Central memory CD8-positive, alpha-beta T cell (primary cell): ENCODE measurements at regions not wholly inside any gene's neighbourhood (a gene's known extent, or its start where the extent isn't known, plus 50 kb on each side); places are given as distances from the start of the nearest gene placed in this dataset.

Source experiments
- ATAC-seq: fragments of 150-1000 bp; cut with Tn5 transposase; replicated peaks from 2 replicates; pipeline ENCODE4 v1.10.0; 2022; ENCODE audit warnings: mild to moderate bottlenecking, moderate FRiP score, moderate number of reproducible peaks; ENCODE audit not compliant: poor library complexity, severe bottlenecking; ENCODE audit errors: extremely low read depth
- DNase-seq, 2 donors: peaks; one replicate each; pipeline ENCODE4 v3.0.0; 2021; ENCODE audit warnings: low spot score in 2 of 2
- H3K27ac Mint-ChIP-seq: one replicate; pipeline ENCODE4 v1.8.0; 2022; ENCODE audit warnings: low read depth, mild to moderate bottlenecking, moderate library complexity, mixed read lengths
- H3K27me3 Mint-ChIP-seq: one replicate; pipeline ENCODE4 v1.8.0; 2022; ENCODE audit warnings: mixed read lengths
- H3K36me3 Mint-ChIP-seq: one replicate; pipeline ENCODE4 v1.8.0; 2022; ENCODE audit warnings: mild to moderate bottlenecking, moderate library complexity, mixed read lengths; ENCODE audit not compliant: insufficient read depth
- H3K4me1 Mint-ChIP-seq: one replicate; pipeline ENCODE4 v1.8.0; 2022; ENCODE audit warnings: mixed read lengths
- H3K4me3 Mint-ChIP-seq: one replicate; pipeline ENCODE4 v1.8.0; 2022; ENCODE audit warnings: mild to moderate bottlenecking, moderate library complexity, mixed read lengths
- H3K9me3 Mint-ChIP-seq: one replicate; pipeline ENCODE4 v1.8.0; 2022; ENCODE audit warnings: mixed read lengths

GRCh38 chr2:193518041-193518817 lies 1323.5 kb upstream of the TMEFF2 start:
- Mint-ChIP-seq H3K27ac (no peak overlapping the region), H3K27me3 (no peaks in the 10 kb centered on the region), H3K9me3 (peaks cover 11% of the 10 kb centered on the region), H3K4me3 (no peak overlapping the region), H3K4me1 (no peaks in the 10 kb centered on the region), H3K36me3 (no peaks in the 10 kb centered on the region)
- DNase-seq = no peak
- no peak for ATAC-seq

GRCh38 chr2:193517615-193518014 lies 1322.9 kb upstream of the TMEFF2 start:
- no peak for DNase-seq
- Mint-ChIP-seq H3K4me3 (no peak overlapping the region), H3K9me3 (peaks cover 11% of the 10 kb centered on the region), H3K36me3 (no peaks in the 10 kb centered on the region), H3K4me1 (no peaks in the 10 kb centered on the region), H3K27me3 (no peaks in the 10 kb centered on the region), H3K27ac (no peak overlapping the region)
- no peak for ATAC-seq

- Mint-ChIP-seq H3K36me3 (no peaks in the 10 kb centered on the region), H3K4me3 (no peak overlapping the region), H3K9me3 (no peaks in the 10 kb centered on the region), H3K4me1 (no peaks in the 10 kb centered on the region), H3K27me3 (no peaks in the 10 kb centered on the region), H3K27ac (no peak overlapping the region)
- DNase-seq (no peak), ATAC-seq (no peak)
These were observed 1311.3 kb upstream of the TMEFF2 start for GRCh38 chr2:193506035-193506434.

GRCh38 chr2:193505620-193506019 lies 1310.9 kb upstream of the TMEFF2 start:
- ATAC-seq = no peak
- DNase-seq = no peak

GRCh38 chr2:193502363-193503035 lies 1307.8 kb upstream of the TMEFF2 start:
- Mint-ChIP-seq H3K27me3 (no peaks in the 10 kb centered on the region), H3K27ac (no peak overlapping the region), H3K9me3 (peaks cover 5% of the 10 kb centered on the region), H3K36me3 (no peaks in the 10 kb centered on the region), H3K4me3 (no peak overlapping the region), H3K4me1 (no peaks in the 10 kb centered on the region)
- no peak for ATAC-seq
- DNase-seq = no peak

More at GRCh38 chr2:193505620-193506019, 1310.9 kb upstream of the TMEFF2 start:
- Mint-ChIP-seq H3K9me3 (peaks cover 1% of the 10 kb centered on the region), H3K4me3 (no peak overlapping the region), H3K36me3 (no peaks in the 10 kb centered on the region), H3K27me3 (no peaks in the 10 kb centered on the region), H3K4me1 (no peaks in the 10 kb centered on the region), H3K27ac (no peak overlapping the region)

- H3K36me3 Mint-ChIP-seq = no peaks in the 10 kb centered on the region
- peaks cover 5% of the 10 kb centered on the region for H3K9me3 Mint-ChIP-seq
- H3K27me3 Mint-ChIP-seq = no peaks in the 10 kb centered on the region
- H3K4me1 Mint-ChIP-seq = no peaks in the 10 kb centered on the region
- no peak overlapping the region for H3K4me3 Mint-ChIP-seq
- H3K27ac Mint-ChIP-seq = no peak overlapping the region
- ATAC-seq = no peak
- DNase-seq = no peak
These were observed 1302.1 kb upstream of the TMEFF2 start for GRCh38 chr2:193496786-193497185.

- H3K4me1 Mint-ChIP-seq = no peaks in the 10 kb centered on the region
- ATAC-seq = no peak
- H3K36me3 Mint-ChIP-seq = peaks cover 2% of the 10 kb centered on the region
- no peak overlapping the region for H3K27ac Mint-ChIP-seq
- H3K27me3 Mint-ChIP-seq = no peaks in the 10 kb centered on the region
- DNase-seq = no peak
- peaks cover 17% of the 10 kb centered on the region for H3K9me3 Mint-ChIP-seq
- no peak overlapping the region for H3K4me3 Mint-ChIP-seq
These were observed 1287.8 kb upstream of the TMEFF2 start for GRCh38 chr2:193482557-193482956.

GRCh38 chr2:193480187-193480586 lies 1285.5 kb upstream of the TMEFF2 start:
- ATAC-seq (no peak), DNase-seq (no peak)
- Mint-ChIP-seq H3K9me3 (peaks cover 12% of the 10 kb centered on the region), H3K4me1 (no peaks in the 10 kb centered on the region), H3K27me3 (no peaks in the 10 kb centered on the region), H3K4me3 (no peak overlapping the region), H3K27ac (no peak overlapping the region), H3K36me3 (no peaks in the 10 kb centered on the region)

GRCh38 chr2:193476171-193476800 lies 1281.6 kb upstream of the TMEFF2 start:
- no peak overlapping the region for H3K27ac Mint-ChIP-seq
- no peaks in the 10 kb centered on the region for H3K27me3 Mint-ChIP-seq
- no peak for DNase-seq
- no peak overlapping the region for H3K4me3 Mint-ChIP-seq
- peaks cover 17% of the 10 kb centered on the region for H3K9me3 Mint-ChIP-seq
- H3K4me1 Mint-ChIP-seq = no peaks in the 10 kb centered on the region
- no peaks in the 10 kb centered on the region for H3K36me3 Mint-ChIP-seq
- ATAC-seq = no peak

- Mint-ChIP-seq H3K4me3 (no peak overlapping the region), H3K27me3 (no peaks in the 10 kb centered on the region), H3K9me3 (peaks cover 11% of the 10 kb centered on the region), H3K36me3 (no peaks in the 10 kb centered on the region), H3K4me1 (no peaks in the 10 kb centered on the region), H3K27ac (no peak overlapping the region)
- no peak for ATAC-seq
- DNase-seq = no peak
These were observed 1280.3 kb upstream of the TMEFF2 start for GRCh38 chr2:193475038-193475437.

- DNase-seq (no peak), ATAC-seq (no peak)
- Mint-ChIP-seq H3K36me3 (no peaks in the 10 kb centered on the region), H3K27me3 (no peaks in the 10 kb centered on the region), H3K4me3 (no peak overlapping the region), H3K4me1 (no peaks in the 10 kb centered on the region), H3K9me3 (peaks cover 15% of the 10 kb centered on the region), H3K27ac (no peak overlapping the region)
These were observed 1274.5 kb upstream of the TMEFF2 start for GRCh38 chr2:193469251-193469650.

GRCh38 chr2:193467276-193467987 lies 1272.7 kb upstream of the TMEFF2 start:
- Mint-ChIP-seq H3K36me3 (no peaks in the 10 kb centered on the region), H3K4me1 (no peaks in the 10 kb centered on the region), H3K27me3 (no peaks in the 10 kb centered on the region), H3K4me3 (no peak overlapping the region), H3K9me3 (peaks cover 22% of the 10 kb centered on the region), H3K27ac (no peak overlapping the region)
- ATAC-seq (no peak), DNase-seq (no peak)
